ENCODE measurements at regions not wholly inside any gene's neighbourhood (a gene's known extent, or its start where the extent isn't known, plus 50 kb on each side); places are given as distances from the start of the nearest gene placed in this dataset.
"Not testable (repeated sequence)": the region's sequence is repeated elsewhere in the genome, so short reads cannot be mapped to it uniquely, and the experiment has no call there.

DNA sequence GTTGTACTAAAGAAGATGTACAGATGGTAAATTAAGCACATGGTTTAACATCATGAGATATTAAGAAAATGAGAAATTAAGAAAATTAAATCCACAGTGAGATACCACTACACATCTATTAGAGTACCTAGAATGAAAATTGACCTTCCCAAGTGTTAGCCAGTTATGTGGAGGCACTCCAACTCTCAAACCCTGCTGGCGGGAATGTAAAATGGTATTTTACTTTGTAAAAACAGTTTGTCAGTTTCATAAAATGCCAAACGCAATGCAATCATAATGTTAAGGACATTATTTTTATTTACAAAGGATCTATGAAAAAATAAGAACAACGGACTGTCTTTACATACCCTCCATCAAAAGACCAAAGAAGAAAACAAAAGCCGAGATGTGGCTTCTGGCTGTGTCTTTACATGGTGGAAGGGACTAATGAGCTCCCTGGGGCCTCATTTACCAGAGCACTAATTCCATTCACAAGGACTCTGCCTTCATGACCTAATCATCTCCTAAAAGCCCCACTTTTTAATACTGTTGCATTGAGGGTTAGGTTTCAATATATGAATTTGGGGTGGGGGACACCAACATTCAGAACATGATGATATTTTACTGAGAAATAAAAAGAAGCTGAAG lies 1178.7 kb downstream of the AACS start:
- no peak for DNase-seq (ENCODE audit: low read depth in 2 of 2)

DNA sequence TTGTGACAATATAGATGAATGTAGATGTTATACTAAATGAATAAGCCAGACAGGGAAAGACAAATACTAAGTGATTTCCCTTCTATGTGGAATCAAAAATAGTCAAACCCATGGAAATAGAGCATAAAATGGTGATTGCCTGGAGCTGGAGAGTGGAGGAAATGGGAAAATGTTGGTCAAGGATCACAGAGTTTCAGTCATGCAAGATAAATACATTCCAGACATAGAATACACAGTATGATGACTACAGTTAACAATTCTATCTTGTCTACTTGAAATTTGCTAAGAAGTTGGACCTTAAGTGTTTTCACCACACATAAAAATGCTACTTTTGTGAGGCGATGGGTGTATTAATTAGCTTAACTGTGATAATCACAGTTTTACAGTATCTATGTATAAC lies 1182.7 kb downstream of the AACS start:
- no peak for DNase-seq (ENCODE audit: low read depth in 2 of 2)

GRCh38 chr12:126248871-126249403 lies 1183.7 kb downstream of the AACS start:
- DNase-seq (ENCODE audit: low read depth in 2 of 2) = no peak

- no peak for DNase-seq (ENCODE audit: low read depth in 2 of 2)
Observed at GRCh38 chr12:126258190-126258589, 1193.0 kb downstream of the AACS start.

GRCh38 chr12:126262829-126263228 lies 1197.6 kb downstream of the AACS start:
- no peak for DNase-seq (ENCODE audit: low read depth in 2 of 2)

GRCh38 chr12:126268222-126268621 lies 1203.0 kb downstream of the AACS start:
- DNase-seq (ENCODE audit: low read depth in 2 of 2) = no peak

- no peak for DNase-seq (ENCODE audit: low read depth in 2 of 2)
Observed at GRCh38 chr12:126271159-126271558, 1205.9 kb downstream of the AACS start.

GRCh38 chr12:126282691-126283090 lies 1217.5 kb downstream of the AACS start:
- no peak for DNase-seq (ENCODE audit: low read depth in 2 of 2)

DNA sequence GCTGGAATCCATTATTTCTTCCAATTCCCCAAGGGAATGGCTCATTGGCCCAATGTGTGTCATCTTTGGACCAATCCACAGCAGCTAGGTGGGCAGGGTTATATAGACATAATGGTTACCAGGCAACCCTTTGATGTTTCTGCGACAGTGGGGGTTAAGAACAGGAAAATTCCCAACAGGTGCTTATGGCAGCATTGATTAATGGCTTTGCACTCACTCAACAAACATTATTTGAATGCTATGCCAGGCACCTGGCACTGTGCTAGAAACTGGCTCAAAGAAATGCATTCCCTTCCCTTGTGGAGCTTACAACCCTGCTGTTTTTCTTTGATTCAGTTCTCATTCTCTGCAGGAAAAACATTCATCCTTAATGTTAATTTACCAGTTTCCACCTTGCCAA lies 1221.0 kb downstream of the AACS start:
- DNase-seq (ENCODE audit: low read depth in 2 of 2) = no peak

- no peak for DNase-seq (ENCODE audit: low read depth in 2 of 2)
Observed at GRCh38 chr12:126290456-126290855, 1225.2 kb downstream of the AACS start.

GRCh38 chr12:126291987-126292386 lies 1226.8 kb downstream of the AACS start:
- DNase-seq (ENCODE audit: low read depth in 2 of 2) = not testable (repeated sequence)

DNA sequence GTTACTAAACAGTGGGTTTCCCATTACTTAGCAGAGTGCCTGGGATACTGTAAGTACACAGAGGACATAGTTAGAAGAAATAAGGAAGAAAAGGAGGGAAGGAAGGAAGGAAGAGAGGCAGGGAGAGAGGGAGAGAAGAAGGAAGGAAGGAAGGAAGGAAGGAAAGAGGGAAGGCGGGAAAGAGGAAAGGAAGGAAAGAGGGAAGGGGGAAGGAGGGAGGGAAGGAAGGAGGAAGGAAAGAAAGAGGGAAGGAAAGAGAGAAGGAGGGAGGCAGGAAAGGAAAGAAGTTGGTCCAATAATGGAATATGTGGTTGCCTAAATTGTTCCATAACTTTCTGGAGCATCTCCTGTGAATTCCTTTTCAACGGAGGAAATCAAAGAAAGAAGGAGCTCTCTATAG lies 1230.4 kb downstream of the AACS start:
- DNase-seq (ENCODE audit: low read depth in 2 of 2) = no peak

DNA sequence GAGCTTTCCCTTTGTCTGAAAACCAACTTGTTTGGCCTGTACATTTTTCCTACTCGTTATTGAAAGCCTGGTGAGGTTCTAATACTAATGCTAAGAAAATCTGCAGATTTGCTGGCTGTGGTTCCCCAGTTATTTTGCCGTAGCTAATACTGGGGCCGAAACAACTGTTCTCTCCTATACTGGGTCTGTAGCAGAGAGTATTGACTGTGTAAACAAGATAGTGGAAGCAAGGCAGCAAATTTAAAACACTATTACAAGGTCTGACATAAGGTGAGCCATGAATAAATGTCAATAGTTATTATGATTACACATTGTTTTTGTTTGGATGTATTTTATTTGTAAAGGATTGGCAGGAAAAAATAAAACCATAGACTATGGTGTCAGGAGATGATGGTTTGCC lies 1244.0 kb downstream of the AACS start:
- no peak for DNase-seq (ENCODE audit: low read depth in 2 of 2)

GRCh38 chr12:126312457-126312856 lies 1247.2 kb downstream of the AACS start:
- no peak for DNase-seq (ENCODE audit: low read depth in 2 of 2)

- DNase-seq (ENCODE audit: low read depth in 2 of 2) = no peak
Observed at GRCh38 chr12:126316411-126316810, 1251.2 kb downstream of the AACS start.

DNA sequence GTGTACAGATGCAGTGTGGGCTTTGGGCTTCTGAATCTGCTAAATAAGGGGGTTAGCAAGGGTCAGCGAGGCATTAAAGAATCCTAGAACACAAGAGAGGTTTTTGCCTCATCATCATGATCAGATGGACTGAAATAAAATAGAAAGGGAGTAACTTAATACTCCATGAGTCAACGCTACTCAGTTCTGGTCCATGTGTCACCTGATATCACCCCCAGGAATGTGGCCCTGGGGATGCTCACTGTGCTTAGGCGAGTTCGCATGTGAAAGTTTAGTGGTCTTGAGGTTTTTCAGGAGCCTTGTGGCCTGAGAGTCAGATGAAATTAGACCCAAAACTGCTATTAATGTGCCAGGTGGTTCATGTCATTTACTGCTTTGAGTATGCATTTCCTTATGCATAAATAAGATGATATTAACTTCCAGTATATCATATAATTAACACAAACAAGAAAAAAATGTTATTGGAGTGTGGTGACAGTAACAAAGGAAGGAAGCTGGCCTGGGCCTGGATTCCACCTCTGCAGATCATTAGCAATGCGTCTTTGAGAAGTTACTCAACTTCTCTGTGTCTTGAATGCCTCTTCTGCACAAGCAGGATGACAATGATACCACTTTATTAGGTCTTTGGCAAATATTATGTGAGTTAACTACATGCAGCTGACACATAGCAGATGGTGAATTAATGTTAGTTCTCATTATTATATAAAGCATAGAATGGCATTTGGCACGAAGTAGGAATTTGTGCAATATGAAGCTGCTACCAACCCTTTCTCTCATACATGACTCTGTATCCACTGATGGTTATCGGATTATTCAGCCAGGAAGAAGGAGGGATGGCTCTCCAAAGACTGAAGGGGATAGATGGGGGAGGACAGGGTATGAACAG lies 1272.6 kb downstream of the AACS start:
- no peak for DNase-seq (ENCODE audit: low read depth in 2 of 2)

GRCh38 chr12:126342866-126343265 lies 1277.6 kb downstream of the AACS start:
- DNase-seq (ENCODE audit: low read depth in 2 of 2) = no peak

DNA sequence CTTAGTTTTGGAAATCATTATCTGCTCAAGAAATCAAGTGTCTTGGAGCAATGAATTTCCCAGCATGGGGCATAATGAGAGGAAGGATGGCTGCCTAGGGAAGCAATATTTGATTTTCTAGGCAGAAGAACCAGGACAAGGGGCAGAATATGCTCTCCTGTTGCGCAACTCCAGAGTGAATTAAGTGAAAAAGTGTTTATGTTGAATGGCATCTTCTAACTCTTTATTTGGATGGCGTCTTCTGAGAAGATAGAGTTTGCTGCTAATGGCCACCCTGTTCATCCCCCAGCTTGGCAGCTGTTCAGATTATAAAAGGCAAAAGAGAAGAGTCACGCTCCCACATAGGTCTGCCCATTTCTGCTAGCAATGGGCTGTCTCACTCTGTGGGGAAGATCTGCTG lies 1278.1 kb downstream of the AACS start:
- DNase-seq (ENCODE audit: low read depth in 2 of 2) = no peak

DNA sequence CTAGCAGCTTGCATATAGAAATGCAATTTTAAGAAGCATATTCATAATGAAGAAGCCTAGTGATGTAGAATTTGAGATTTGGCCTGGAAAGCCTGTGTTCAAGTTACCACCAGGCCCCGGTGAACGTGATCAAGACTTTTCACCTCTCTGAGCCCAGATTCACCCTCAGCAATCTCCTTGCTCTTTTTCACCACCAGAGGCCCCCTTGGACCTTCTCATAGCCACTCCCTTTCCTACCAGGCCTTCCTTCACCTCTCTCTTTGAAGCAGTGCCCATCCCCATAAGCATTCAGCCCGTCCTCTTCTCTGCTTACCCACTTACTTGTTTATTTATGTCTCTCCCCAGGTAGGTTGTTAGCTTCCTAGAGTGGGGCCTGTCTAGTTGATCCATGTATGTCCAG lies 1280.9 kb downstream of the AACS start:
- peak in 1 of 2 donors; percentile 9 for DNase-seq (ENCODE audit: low read depth in 2 of 2)

GRCh38 chr12:126347421-126347820 lies 1282.2 kb downstream of the AACS start:
- DNase-seq (ENCODE audit: low read depth in 2 of 2) = no peak

- DNase-seq (ENCODE audit: low read depth in 2 of 2) = no peak
Observed at GRCh38 chr12:126349383-126349782, 1284.1 kb downstream of the AACS start.

DNA sequence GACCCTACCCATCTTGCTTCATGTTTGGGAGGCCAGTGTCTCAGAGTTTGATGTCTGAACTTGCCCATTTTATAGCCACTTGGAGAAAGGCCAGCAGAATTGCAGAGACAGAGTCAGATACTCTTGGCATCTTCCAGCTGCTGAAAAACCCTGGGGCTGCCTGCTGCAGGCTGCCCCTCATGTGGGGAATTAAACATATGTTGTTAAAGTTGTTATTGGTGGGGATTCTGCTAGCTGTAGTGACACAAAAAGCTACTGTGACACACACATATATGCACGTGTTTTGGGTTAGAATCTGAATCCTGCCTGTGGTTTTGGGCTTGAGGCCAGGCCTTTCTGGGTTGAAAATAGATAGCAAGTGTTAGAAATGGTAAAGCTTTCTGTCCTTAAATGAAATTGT lies 1288.4 kb downstream of the AACS start:
- no peak for DNase-seq (ENCODE audit: low read depth in 2 of 2)

DNA sequence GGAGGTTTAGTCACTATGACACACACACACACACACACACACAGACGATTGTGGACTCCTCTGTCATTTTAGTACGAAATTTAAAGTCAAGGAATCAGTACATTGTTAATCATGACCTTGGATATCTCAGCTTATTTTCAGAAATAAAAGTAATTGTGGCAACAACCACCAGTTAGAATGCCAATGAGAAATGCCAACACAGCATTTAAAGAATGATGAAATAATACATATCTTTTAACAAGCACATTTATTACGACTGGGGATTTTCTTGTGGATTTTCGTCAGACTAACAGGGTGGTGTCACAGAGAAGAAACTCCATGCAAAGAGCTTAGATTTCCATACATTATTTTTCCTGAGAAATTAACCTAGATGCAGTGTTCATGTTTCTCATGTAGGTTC lies 1289.4 kb downstream of the AACS start:
- no peak for DNase-seq (ENCODE audit: low read depth in 2 of 2)

Data from lung microvascular endothelial cell (primary cell).